H7 (cell line): ENCODE measurements at regions not wholly inside any gene's neighbourhood (a gene's known extent, or its start where the extent isn't known, plus 50 kb on each side); places are given as distances from the start of the nearest gene placed in this dataset.
"Not testable (repeated sequence)": the region's sequence is repeated elsewhere in the genome, so short reads cannot be mapped to it uniquely, and the experiment has no call there.

Source experiments
- DNase-seq: peaks from one replicate; pipeline ENCODE4 v3.0.0; 2012
- H3K27me3 ChIP-seq: 2 replicates; pipeline ENCODE4 v1.6.0; 2011; ENCODE audit warnings: mild to moderate bottlenecking, low read length; ENCODE audit not compliant: control insufficient read depth, insufficient read depth
- H3K36me3 ChIP-seq: replicated peaks from 2 replicates; pipeline ENCODE4 v1.5.1; 2011; ENCODE audit warnings: low read length; ENCODE audit not compliant: control insufficient read depth, insufficient read depth
- H3K4me3 ChIP-seq: 2 replicates; pipeline ENCODE4 v1.5.1; 2011; ENCODE audit warnings: low read depth, mild to moderate bottlenecking, control low read depth, low read length, moderate library complexity; ENCODE audit not compliant: insufficient read depth

DNA sequence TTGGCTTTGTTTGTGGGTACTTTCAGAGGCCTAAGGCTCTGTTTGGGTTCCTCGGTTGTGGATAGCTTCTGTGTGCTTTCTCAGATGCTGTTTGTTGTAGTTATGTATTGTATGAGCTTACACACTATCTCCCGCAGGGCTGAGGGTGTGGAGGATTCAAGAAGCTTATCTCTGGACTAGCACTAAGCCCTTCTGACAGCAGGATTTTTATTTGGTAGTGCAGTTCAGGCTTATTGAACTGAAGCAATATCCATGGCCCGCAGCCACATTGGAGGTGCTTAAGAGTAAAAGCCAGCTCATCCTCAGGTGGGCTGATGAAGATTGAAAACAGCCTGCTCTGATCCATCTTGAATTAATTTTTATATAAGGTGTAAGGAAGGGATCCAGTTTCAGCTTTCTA lies 128.2 kb downstream of the RASGEF1B start:
- no peak for DNase-seq
- H3K27me3 ChIP-seq = no peaks in the 10 kb centered on the region
- no peak overlapping the region for H3K4me3 ChIP-seq
- H3K36me3 ChIP-seq = no peaks in the 10 kb centered on the region

DNA sequence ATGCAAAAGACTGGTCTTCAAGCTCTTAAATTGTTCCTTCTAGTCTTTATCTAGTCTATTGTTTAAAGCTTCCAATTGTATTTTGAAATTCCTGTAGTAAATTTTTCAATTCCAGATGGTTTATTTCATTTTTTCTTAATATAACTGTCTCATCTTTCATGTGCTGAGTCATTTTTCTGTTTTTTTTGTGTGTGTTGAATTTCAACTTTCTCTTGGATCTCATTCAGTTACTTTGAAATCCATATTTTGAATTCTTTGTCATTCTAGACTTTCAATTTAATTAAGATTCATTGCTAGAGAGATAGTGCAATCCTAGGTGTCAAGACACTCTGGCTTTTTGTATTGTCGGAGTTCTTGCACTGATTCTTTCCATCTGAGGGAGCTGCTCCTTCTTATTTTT lies 128.0 kb upstream of the PRKG2 start:
- Histone ChIP-seq H3K27me3 (no peaks in the 10 kb centered on the region), H3K36me3 (no peaks in the 10 kb centered on the region), H3K4me3 (no peak overlapping the region)
- DNase-seq = no peak

DNA sequence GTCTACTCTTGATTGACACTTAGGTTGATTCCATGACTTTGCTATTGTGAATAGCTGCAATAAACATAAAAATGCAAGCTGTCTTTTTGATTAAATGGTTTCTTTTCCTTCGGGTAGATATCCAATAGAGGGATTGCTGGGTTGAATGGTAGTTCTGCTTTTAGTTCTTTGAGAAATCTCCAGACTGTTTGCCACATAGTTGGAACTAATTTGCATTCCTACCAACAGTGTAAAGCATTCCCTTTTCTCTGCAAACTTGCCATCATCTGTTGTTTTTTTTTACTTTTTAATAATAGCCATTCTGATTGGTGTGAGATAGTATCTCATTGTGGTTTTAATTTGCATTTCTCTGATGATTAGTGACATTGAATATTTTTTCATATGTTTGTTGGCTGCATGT lies 122.2 kb upstream of the PRKG2 start:
- Histone ChIP-seq H3K4me3 (no peak overlapping the region), H3K36me3 (no peaks in the 10 kb centered on the region), H3K27me3 (no peaks in the 10 kb centered on the region)
- DNase-seq = no peak

DNA sequence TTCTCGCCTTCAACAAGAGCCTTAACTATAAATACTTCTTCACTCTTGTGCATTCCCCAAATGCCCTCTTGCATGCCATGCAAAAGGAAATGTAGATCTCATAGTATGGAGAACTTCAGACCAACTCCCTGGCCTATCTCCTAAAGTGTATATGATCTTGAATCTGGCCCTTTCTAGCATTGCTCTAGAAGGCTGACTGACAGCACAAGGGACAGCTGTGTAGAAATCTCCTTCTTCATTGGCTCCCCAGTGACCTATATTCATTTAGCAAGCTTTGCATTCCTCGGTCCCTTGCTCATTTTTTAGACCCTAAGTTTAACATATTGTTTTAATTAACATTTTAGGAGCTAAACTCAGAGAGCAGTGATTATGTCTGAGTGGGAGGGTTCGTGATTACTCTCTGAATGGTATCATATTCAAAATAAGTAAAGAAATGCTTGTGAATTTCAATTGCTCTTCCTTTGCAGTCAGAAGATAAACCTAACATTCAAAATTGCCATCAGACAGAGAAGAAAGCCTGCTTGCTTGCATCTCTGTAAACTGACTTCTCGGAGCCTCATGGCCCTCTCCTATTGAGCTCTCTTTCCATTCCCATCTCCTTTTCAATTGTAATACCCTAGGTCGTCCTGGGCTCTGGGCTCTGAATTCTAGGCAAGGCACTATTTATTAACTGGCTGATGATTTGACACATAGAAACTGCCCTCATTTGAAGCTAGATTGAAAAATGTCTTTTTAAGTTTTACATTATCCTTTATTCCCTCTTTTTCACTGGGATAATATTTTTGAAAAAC lies 120.3 kb upstream of the PRKG2 start:
- H3K36me3 ChIP-seq = no peaks in the 10 kb centered on the region
- H3K4me3 ChIP-seq = no peak overlapping the region
- no peak for DNase-seq
- no peaks in the 10 kb centered on the region for H3K27me3 ChIP-seq

DNA sequence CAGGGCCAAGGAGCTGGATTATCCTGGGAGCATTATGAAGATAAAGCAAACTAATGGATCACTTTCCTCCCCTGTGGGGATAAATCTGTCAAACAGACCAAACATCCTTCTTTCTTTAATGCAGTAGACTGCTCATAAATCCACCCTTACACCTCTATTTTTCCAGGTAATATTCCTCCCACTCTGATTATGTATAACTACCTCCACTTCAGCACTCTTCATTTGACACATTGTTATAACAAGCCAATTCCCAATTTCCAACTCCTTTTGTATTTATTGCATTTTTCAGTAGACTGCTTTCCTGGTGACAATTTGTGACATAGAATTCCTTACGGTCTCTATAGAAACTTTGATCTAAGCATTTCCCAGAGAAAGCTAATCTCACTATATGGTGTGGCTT lies 115.0 kb upstream of the PRKG2 start:
- Histone ChIP-seq H3K4me3 (no peak overlapping the region), H3K36me3 (no peaks in the 10 kb centered on the region), H3K27me3 (no peaks in the 10 kb centered on the region)
- DNase-seq = no peak

DNA sequence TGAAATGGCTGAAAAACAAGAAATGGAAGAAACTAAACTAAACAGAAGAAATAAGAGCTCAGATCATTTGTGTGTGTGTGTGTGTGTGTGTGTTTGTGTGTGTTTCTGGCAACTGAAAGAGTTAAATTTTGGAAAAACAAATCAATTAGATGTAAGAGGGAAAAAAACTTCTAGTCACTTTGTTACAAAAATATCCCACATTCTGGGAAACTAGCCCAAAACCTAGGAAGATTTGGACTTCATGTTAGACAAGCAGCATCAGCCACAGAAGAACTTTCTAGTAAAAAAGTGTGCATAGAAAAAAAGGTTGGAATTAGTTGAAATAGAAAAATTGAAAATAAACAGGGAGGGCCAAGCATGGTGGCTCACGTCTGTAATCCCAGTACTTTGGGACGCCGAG lies 111.6 kb upstream of the PRKG2 start:
- DNase-seq = no peak
- Histone ChIP-seq H3K27me3 (no peaks in the 10 kb centered on the region), H3K4me3 (no peak overlapping the region), H3K36me3 (no peaks in the 10 kb centered on the region)

DNA sequence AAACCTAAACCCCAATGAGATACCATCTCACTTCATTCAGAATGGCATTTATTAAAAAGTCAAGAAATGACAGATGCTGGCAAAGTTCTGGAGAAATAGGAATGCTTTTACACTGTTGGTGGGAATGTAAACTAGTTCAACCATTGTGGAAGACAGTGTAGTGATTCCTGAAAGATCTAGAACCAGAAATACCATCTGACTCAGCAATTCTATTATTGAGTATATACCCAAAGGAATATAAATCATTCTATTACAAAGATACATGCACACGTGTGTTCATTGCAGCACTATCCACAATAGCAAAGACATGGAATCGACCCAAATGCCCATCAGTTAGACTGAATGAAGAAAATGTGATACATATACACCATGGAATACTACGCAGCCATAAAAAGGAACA lies 109.6 kb upstream of the PRKG2 start:
- DNase-seq, H3K27me3 ChIP-seq, H3K36me3 ChIP-seq, H3K4me3 ChIP-seq: not testable (repeated sequence)

DNA sequence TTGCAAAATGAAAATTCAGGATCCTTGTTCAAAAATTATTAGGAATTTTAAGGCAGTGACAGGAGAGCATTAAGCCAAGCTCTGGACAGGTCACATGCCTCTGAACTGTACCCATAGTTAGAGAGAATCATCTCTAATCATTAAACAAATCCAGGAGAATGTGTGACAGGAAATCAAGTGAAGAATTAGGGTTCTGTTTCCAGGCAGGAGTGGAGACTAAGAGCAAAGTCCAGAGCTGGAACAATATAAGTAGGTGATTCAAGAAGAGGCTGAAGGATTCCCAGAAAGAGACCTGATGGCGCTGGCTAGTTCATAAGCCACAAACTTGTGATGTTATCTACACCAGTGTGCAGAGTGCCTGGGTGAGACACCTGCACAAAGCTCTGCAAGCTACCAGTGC lies 104.6 kb upstream of the PRKG2 start:
- H3K36me3 ChIP-seq = no peaks in the 10 kb centered on the region
- no peak for DNase-seq
- no peak overlapping the region for H3K4me3 ChIP-seq
- H3K27me3 ChIP-seq = no peaks in the 10 kb centered on the region

DNA sequence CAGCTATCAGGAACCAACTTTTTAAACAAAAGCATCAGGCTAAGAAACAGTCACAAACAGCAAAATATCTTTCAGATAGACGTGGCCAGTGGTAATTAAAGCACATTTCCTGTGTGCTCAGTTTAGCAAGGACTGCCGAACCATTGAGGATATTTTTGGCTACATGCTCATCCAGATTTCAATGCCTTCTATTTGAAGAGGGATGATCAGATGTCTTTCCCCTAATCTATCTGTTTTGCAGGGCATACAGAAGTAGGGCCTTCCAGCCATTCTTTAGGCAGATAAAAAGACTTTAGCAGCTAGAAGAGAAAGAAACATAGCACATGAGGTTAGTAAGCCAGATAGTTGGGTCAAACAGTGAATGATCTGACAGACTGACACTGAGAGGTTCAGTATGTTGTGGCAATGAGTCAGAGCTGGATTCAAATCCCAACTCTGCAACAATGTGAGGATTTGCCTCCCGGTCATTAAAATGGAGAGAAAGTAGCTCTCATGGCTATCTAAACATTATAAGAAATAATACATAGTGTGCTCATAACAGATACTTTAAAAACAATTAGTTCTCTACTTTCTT lies 100.0 kb upstream of the PRKG2 start:
- no peak for DNase-seq
- no peaks in the 10 kb centered on the region for H3K36me3 ChIP-seq
- H3K4me3 ChIP-seq = no peak overlapping the region
- H3K27me3 ChIP-seq = no peaks in the 10 kb centered on the region

DNA sequence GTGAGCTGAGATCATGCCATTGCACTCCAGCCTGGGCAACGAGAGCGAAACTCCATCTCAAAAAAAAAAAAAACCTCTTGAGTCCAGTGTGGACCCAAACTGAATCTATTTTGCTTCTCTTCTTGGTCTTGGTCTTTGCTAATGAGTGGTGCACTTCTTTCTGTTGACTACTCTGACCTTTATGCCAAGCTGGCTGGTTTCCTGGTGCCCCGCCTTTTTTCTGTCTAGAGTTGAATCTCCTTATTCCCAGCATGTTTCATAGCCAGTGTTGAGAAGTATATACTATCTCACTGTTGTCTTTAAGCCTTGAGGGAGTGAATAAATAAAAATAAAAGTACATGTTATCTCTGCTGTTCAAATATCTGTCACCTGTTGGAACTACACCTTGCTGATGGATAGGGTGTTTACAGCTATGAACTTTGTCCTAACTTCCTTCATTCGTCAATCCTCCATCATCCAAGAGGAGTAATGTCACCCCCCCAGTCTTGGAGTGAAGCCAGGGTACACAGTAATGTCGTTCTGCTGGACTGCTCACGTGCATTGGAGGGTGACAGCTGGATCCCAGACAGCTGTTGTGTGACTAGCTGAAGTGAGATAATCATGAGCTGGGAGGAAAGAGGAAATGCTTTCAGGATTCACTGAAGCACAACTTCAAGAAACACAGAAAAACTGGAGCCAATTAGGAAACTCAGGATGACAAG lies 99.3 kb upstream of the PRKG2 start:
- Histone ChIP-seq H3K36me3 (no peaks in the 10 kb centered on the region), H3K27me3 (no peaks in the 10 kb centered on the region), H3K4me3 (no peak overlapping the region)
- no peak for DNase-seq

DNA sequence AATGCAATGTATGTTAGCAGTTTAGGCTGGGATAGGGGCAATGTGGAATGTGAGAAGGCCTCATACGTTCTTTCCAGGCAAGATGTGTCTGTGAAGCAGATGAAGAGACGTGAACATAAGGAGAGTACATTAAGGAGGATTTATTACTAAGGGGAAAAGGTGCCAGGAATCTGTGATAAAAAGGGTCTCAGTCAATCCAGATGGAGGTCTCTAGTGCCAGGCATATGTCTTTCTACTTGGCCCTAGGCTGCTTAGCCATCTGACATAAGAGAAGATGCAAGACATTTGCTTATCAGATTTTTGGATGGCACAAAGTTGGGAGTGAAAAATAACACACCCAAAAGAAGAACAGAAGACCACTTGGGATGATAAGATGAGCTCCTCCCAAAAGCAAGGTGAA lies 93.0 kb upstream of the PRKG2 start:
- Histone ChIP-seq H3K36me3 (no peaks in the 10 kb centered on the region), H3K4me3 (no peak overlapping the region), H3K27me3 (no peaks in the 10 kb centered on the region)
- no peak for DNase-seq

DNA sequence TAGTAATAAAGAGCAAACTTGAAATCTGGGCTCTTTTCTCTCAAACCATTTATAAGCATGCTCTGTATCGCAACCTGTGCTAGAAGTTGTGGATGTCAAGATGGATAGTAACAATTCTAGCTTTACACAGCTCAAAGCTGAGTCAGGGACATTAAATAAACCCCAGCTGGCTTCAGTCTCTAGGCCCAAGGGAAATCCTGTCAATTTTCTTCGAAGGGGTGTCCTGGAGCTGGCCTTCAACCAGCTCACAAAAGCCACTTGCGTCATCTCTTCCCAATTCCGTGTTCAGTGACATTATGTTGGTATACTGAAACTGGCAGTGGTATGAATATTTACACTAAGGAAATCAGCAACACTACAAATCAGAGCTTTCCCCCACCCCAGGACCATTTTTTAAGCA lies 89.8 kb upstream of the PRKG2 start:
- no peak for DNase-seq
- Histone ChIP-seq H3K27me3 (no peaks in the 10 kb centered on the region), H3K36me3 (no peaks in the 10 kb centered on the region), H3K4me3 (no peak overlapping the region)

DNA sequence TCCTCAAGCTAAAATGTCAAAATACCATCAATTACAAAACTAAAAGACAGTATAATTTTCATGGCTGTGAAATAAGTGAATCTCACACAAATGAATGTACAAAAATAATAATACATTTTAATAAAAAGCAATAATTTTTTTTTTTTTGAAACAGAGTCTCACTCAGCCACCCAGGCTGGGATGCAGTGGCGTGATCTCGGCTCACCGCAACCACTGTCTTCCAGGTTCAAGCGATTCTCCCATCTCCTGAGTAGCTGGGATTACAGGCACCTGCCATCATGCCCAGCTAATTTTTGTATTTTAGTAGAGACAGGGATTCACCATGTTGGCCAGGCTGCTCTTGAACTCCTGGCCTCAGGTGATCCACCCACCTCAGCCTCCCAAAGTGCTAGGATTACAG lies 85.3 kb upstream of the PRKG2 start:
- H3K4me3 ChIP-seq, DNase-seq, H3K27me3 ChIP-seq, H3K36me3 ChIP-seq: not testable (repeated sequence)

DNA sequence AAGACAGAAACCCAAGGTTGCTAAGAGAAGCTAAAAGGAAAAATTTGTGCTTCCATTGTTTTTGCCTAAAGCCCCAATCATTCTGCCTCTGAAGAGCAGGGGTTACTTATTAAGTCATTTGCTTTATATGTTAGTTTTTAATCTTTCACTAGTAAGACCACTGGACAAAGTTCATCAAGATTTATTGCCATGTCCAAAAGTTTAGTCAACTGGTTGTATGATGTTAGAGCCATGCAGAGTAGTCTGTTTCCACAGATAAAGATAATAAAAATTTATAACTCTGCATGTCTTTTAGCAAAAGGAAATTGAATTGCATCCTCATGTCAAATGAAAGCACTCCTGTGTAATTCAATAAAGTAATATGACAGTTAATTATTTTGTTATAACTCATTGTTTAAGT lies 75.8 kb upstream of the PRKG2 start:
- Histone ChIP-seq H3K4me3 (no peak overlapping the region), H3K36me3 (no peaks in the 10 kb centered on the region), H3K27me3 (no peaks in the 10 kb centered on the region; the same call in 1 of the 2 replicates)
- DNase-seq = no peak

DNA sequence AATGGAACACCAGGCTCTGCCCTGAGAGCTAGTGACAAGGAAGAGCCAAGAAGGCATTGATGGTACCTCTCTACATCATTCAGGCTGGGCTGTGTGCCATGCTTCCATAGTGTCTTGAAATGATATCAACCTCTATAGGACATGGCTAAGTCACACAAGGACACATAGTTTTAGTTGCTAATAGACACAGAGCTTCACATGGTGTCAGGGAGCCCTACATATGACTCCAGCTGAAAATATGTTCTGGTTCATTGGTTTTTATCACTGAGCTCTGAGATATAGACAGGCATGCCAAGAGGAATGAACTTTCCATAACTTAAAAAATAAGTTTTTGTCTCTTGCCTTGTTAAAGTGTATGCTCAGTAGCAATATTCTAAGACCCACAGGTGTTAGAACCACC lies 72.1 kb upstream of the PRKG2 start:
- Histone ChIP-seq H3K27me3 (no peaks in the 10 kb centered on the region; the same call in 1 of the 2 replicates), H3K4me3 (no peak overlapping the region), H3K36me3 (no peaks in the 10 kb centered on the region)
- no peak for DNase-seq
